ENCODE measurements at regions not wholly inside any gene's neighbourhood (a gene's known extent, or its start where the extent isn't known, plus 50 kb on each side); places are given as distances from the start of the nearest gene placed in this dataset.

- TF ChIP-seq CTCF (IDR thresholded peaks at IDR 0.05): no peak
These were observed 468.1 kb downstream of the SOX9 start for GRCh38 chr17:72588961-72589360.

- no peak for TF ChIP-seq CTCF (IDR thresholded peaks at IDR 0.05)
These were observed 469.6 kb downstream of the SOX9 start for GRCh38 chr17:72590382-72590781.

DNA sequence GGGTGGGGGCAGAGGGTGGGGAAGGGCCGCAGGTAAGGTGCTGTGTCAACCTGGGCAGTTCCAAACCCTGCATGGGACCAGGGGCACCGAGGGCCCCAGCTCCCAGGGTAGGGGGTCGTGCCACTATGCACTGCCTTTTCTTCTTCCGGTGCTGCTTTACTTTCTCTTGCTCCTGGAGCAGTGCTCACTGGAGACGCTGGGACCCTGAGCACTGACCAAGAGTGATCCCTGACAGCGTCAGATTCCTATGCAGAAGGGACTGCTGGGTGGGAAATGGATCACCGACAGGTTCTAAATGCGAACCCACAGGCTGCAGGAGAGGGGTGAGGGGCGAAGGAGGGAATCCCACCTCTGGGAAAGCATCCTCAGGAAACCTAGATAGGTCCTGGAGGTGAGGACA is 470.1 kb downstream of the SOX9 start:
- no peak for TF ChIP-seq CTCF (IDR thresholded peaks at IDR 0.05)

DNA sequence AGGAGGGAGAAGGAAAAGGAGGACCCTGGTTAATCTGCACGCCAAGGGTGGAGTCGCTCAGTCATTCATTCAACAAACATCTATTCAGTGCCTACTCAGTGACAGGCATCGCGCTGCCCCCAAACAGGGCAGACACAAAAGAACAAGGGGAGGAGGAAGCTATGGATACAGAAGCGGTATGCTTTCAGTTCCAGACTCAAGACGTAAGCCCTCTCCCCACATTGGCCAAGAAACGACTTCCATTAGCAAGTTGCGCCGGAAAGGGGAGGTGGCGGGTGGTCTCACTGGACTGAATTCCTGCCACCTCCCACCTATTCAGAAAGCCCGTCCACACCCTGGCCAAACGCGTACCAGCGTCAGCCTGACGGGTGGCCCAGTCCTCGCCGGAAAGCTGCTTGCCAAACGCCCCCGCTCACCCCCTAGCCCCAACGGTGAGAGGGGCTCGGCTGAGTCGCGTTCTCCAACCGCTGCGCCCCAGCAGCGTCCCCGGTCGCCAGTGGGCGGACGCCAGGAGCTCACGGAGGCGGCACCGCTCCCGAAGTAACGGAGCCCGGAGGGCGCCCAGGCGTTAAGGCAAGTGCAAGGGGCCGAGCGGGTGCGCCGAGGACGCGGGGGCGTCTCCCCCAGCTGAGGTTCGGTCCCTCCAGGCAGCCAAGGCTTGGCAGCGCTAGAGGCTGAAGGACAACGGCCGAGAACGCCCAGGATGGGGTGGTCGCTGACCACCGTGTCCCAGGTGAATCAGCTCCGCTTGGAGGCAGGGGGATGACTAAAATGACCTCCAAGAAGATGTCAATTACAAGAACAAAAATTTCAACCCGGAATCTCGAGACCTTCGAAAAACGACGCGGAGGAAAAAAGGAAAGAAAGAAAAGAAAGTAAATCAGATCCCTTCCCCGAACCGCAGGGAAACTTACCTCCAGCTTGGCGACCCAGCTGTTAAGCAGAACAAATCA is 470.7 kb downstream of the SOX9 start:
- no peak for TF ChIP-seq CTCF (IDR thresholded peaks at IDR 0.05)

DNA sequence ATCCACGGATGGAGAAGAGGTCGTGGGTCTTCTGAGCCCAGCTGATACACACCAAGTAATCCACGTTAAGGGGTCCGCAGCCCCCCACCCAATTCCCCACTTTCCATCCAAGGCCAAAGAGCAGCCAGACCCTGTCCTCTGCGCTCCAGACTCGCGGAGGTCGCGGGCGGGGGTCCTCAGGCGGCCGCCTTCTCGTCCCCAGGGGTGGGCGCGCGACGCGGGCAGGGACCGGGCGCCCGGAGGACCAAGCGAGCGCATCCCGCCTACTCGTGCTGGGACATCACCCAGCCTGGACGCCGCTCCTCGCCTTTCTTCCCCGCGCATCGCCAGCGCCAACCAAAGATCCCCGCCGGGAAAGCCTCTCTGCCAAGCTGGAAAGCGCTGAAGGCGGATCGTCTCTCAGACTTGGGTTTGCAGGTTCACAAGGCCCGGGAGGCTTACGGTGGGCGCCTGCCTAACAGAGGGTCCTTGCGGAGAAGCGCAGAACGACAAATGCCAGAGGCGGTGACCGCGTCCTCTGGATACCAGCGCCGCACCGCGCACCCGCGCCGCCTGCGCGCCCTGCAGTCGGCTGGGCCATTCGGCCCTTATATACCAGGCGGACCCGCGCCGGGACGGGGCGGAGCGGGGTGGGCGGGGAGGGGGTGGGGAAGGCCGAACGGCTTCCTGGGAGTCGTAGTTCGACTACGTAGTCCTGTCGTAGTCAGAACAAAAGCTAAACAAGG is 471.6 kb downstream of the SOX9 start:
- TF ChIP-seq CTCF (IDR thresholded peaks at IDR 0.05): no peak

GRCh38 chr17:72592967-72593325 is 472.1 kb downstream of the SOX9 start:
- TF ChIP-seq CTCF (IDR thresholded peaks at IDR 0.05): no peak

DNA sequence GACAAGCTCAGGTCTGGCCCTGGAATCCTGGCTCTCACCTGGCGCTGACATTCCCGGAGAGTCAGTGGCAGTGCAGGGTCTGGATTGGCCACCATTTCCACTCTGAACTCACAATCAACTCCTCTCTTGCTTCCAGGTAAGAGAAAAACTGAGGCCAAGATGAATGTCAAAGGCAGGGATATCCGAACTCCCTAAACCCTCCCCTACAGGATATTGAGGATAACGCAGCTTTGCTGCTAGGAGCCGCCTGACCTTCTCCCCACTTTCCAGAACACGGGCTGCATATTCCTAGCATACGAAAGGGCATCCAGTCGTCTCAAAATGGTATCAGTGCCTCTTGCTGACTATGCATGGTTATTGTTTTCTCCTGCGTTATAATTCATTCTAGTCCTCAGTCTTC is 473.4 kb downstream of the SOX9 start:
- TF ChIP-seq CTCF (IDR thresholded peaks at IDR 0.05): no peak
